GM12801 (cell line): ENCODE measurements at regions not wholly inside any gene's neighbourhood (a gene's known extent, or its start where the extent isn't known, plus 50 kb on each side); places are given as distances from the start of the nearest gene placed in this dataset.

Source experiments
- TF ChIP-seq, protein P1 (sequence below): IDR thresholded peaks from one replicate; pipeline ENCODE4 v1.5.1; 2011; ENCODE audit warnings: control low read depth; ENCODE audit not compliant: insufficient read length; ENCODE audit errors: extremely low read depth

DNA sequence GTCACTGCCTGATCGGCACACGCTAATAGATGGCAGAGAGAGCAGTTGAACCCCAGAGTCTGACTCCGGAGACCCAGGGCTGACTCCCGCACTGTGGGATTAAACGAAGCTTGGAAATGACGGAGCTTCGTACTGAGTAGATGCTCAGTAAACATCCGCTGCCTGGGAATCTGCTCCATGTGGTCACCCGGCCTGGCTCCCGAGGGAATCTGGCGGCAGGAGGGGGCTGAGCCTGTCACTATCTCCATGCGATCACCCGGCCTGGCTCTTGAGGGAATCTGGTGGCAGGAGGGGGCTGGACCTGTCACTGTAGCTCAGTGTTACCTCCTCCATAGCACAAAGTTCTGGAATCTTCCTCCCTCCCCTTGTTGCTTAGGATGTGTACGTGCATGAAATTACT is 139.7 kb upstream of the CIBAR2 start:
- TF ChIP-seq, protein P1, sequence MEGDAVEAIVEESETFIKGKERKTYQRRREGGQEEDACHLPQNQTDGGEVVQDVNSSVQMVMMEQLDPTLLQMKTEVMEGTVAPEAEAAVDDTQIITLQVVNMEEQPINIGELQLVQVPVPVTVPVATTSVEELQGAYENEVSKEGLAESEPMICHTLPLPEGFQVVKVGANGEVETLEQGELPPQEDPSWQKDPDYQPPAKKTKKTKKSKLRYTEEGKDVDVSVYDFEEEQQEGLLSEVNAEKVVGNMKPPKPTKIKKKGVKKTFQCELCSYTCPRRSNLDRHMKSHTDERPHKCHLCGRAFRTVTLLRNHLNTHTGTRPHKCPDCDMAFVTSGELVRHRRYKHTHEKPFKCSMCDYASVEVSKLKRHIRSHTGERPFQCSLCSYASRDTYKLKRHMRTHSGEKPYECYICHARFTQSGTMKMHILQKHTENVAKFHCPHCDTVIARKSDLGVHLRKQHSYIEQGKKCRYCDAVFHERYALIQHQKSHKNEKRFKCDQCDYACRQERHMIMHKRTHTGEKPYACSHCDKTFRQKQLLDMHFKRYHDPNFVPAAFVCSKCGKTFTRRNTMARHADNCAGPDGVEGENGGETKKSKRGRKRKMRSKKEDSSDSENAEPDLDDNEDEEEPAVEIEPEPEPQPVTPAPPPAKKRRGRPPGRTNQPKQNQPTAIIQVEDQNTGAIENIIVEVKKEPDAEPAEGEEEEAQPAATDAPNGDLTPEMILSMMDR = no peak

DNA sequence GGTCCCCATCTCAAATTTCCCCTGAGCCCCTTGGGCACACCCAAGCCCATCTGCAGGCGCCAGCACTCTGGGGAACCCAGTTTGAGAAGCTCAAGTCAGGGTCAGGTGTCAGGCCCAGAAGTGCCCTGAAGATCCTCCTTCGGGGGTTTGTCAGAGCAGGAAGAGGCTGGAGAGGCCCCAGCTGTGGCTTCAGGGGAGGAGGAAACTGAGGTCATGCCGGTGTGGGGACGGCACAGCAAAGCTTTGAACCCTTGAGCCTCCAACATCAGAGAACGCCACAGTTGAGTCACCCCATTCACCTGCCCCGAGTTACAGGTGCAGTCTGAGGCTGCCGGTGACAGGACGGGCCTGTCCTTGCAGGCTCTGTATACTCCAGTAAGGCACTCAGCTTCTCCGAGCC is 140.2 kb upstream of the CIBAR2 start:
- TF ChIP-seq, protein P1 = no peak

DNA sequence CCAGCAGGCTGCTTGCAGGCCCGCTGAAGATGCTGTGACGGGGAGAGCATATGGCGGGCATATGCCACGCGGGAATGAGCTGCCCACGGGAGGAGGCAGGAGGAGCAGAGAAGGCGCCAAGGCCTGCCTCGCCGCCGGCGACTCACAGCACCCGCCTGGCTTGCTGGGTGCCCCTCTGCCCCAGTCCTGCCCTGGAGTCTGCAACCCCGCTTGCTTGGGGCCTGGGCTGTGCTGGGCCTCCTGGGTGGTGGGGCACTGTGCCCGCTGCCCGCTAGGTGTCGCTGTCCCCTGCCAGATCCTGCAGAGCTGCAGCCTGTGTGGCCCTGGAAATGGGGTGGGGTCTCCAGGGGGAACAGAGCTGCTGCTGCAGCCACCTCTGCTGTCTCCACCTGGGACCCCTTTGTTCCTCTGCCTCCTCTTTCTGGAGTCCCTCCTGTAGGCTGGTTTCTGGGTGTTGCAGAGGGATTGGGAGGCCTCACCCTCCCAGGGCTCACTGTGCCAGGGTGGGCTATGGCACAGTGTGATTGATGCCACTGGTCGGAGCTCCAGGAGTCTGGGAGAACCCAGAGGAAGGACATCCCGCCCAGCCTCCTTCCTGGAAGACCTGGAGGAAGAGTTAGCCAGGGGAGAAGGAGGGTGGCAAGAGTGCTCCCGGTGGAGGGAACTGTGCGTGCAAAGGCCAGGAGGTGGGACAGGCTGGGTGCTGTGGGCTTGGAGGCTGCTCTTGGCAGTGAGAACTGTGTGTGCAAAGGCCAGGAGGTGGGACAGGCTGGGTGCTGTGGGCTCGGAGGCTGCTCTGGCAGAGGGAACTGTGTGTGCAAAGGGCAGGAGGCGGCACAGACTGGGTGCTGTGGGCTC is 141.0 kb upstream of the CIBAR2 start:
- TF ChIP-seq, protein P1 = no peak

DNA sequence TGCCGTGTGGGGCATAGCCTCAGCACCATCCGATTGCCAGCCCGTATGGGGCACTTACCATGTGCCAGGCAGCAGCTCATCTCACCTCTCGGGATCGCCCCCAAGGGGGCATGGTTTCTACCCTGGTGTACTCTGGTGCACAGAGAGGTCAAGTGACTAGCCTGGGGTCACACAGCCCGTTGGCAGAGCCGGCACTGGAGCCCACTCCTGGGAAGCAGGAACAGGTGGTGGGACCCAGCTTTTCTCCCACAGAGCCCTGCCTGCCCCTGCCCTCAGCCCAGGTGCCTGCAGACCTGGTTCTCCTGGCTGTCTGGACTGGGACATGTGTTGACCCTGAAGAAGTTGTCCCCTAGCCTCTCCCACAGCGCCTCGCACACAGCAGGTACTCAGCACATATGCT is 141.8 kb upstream of the CIBAR2 start:
- TF ChIP-seq, protein P1 = no peak

DNA sequence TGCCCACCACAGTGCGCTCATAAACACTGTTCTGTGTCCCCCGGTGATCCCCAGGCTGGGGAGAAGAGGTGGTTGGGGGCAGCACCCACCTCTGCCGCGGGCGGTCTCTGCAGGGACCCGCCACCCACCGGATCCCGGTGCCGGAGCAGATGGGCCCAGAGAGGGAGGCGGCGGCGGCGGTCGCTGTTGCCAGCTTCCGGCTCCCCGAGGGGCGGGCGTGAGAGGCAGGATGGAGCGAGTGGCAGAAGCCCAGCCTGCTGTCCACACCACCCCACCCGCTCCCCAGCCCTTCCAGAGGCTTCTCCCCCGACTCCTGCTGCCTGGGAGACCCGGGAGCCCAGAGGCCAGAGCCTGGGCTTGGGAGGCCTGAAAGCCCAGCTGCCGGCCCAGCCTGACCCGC is 142.6 kb upstream of the CIBAR2 start:
- TF ChIP-seq, protein P1 = no peak

DNA sequence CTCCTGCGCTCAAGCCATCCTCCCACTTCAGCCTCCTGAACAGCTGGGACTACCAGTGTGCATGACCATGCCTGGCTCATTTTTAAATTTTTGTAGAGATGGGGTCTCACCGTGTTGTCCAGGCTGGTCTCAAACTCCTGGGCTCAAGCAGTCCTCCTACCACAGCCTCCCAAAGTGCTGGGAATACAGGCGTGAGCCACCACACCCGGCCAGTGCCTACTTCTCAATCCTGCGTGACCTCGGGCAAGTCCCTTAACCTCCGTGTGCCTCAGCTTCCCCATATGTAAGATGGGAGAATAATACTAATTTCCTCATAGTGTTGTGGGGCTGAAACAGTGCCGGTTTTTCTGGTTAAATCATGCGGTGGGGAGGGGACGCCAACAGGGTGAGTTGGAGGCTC is 143.5 kb upstream of the CIBAR2 start:
- TF ChIP-seq, protein P1 = no peak

DNA sequence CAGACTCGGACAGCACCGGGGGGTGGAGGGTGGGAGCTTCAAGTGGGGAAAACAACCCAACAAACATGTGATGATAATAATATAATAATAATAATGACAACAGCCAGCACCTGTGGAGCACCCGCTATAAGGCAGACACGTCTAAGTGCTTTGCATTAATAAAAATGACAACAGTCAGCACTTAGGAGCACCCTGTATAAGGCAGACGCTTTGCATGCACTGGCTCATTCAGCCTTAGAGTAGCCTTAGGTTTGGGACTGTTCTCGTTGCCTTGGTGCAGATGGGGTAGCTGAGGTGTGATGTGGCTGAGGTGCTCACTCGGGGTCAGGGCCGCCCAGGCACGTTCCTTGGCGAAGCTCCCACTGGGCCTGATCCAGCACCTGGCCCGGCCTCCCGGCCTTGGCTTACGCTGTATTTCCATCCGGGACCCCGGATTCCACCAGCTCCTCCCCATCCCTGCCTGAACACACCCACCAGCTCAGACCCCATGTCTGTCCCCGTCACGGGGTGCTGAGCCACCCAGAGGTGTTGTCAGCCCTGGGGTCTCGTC is 144.0 kb upstream of the CIBAR2 start:
- TF ChIP-seq, protein P1 = no peak
